ENCODE measurements at regions not wholly inside any gene's neighbourhood (a gene's known extent, or its start where the extent isn't known, plus 50 kb on each side); places are given as distances from the start of the nearest gene placed in this dataset.

GRCh38 chr3:191797271-191797670, 336.3 kb downstream of the PYDC2 start:
- Histone ChIP-seq H3K79me2 (ENCODE audit: insufficient read depth, low read length) (no peaks in the 10 kb centered on the region), H2AFZ (ENCODE audit: insufficient read depth, low read depth, low read length, poor library complexity, severe bottlenecking) (no peak overlapping the region), H3K9ac (ENCODE audit: insufficient read depth, low read length, poor library complexity, severe bottlenecking) (no peak overlapping the region), H3K4me3 (replicated peaks in 1 of 3; ENCODE audit: low read depth in 2 of 3, low read length in 3 of 3) (no peak overlapping the region), H3K4me1 (ENCODE audit: control insufficient read depth in 1 of 2, insufficient read depth in 2 of 2, low read length in 2 of 2) (no peaks in the 10 kb centered on the region), H4K20me1 (ENCODE audit: insufficient read depth, low read length) (no peaks in the 10 kb centered on the region), H3K27me3 (ENCODE audit: control insufficient read depth in 2 of 2, insufficient read depth in 2 of 2, low read length in 2 of 2) (no peaks in the 10 kb centered on the region), H3K9me3 (replicated peaks in 1 of 2; ENCODE audit: control insufficient read depth in 1 of 2, insufficient read depth in 1 of 2, low read length in 2 of 2) (peaks cover 13 to 18% of the 10 kb centered on the region in 2 donors), H3K4me2 (replicated peaks; ENCODE audit: extremely low read depth, low read length, poor library complexity, severe bottlenecking) (no peak overlapping the region), H3K27ac (ENCODE audit: low read depth in 1 of 2, low read length in 2 of 2) (no peak overlapping the region), H3K36me3 (replicated peaks in 1 of 2; ENCODE audit: control insufficient read depth in 1 of 2, insufficient read depth in 2 of 2, low read length in 2 of 2) (no peaks in the 10 kb centered on the region)
- Mint-ChIP-seq H3K27me3 (ENCODE audit: low read depth in 3 of 3) (no peaks in the 10 kb centered on the region), H3K36me3 (no peaks in the 10 kb centered on the region), H3K27ac (no peak overlapping the region), H3K9me3 (peaks cover 2 to 19% (median 6%) of the 10 kb centered on the region in 7 donors), H3K4me3 (no peak overlapping the region), H3K4me1 (no peaks in the 10 kb centered on the region)
- WGBS (ENCODE audit: insufficient coverage), result 100% methylated on average over 1 of the region's 3 CpGs
- DNase-seq, result no peak
- intact Hi-C loops (cut with micrococcal nuclease), result no loop called here
- TF ChIP-seq CTCF (IDR thresholded peaks at IDR 0.05), result no peak

GRCh38 chr3:191802671-191803070, 341.7 kb downstream of the PYDC2 start:
- no CpG with 5 or more reads among the region's 3 CpGs for WGBS (ENCODE audit: insufficient coverage)
- Histone ChIP-seq H3K36me3 (replicated peaks in 1 of 2; ENCODE audit: control insufficient read depth in 1 of 2, insufficient read depth in 2 of 2, low read length in 2 of 2) (no peaks in the 10 kb centered on the region), H3K4me1 (ENCODE audit: control insufficient read depth in 1 of 2, insufficient read depth in 2 of 2, low read length in 2 of 2) (no peaks in the 10 kb centered on the region), H3K4me2 (replicated peaks; ENCODE audit: extremely low read depth, low read length, poor library complexity, severe bottlenecking) (no peak overlapping the region), H4K20me1 (ENCODE audit: insufficient read depth, low read length) (no peaks in the 10 kb centered on the region), H3K9ac (ENCODE audit: insufficient read depth, low read length, poor library complexity, severe bottlenecking) (no peak overlapping the region), H3K79me2 (ENCODE audit: insufficient read depth, low read length) (no peaks in the 10 kb centered on the region), H2AFZ (ENCODE audit: insufficient read depth, low read depth, low read length, poor library complexity, severe bottlenecking) (no peak overlapping the region), H3K27ac (ENCODE audit: low read depth in 1 of 2, low read length in 2 of 2) (no peak overlapping the region), H3K9me3 (replicated peaks in 1 of 2; ENCODE audit: control insufficient read depth in 1 of 2, insufficient read depth in 1 of 2, low read length in 2 of 2) (peaks cover 35 to 46% of the 10 kb centered on the region in 2 donors), H3K4me3 (replicated peaks in 1 of 3; ENCODE audit: low read depth in 2 of 3, low read length in 3 of 3) (no peak overlapping the region), H3K27me3 (ENCODE audit: control insufficient read depth in 2 of 2, insufficient read depth in 2 of 2, low read length in 2 of 2) (no peaks in the 10 kb centered on the region)
- Mint-ChIP-seq H3K4me3 (no peak overlapping the region), H3K4me1 (no peaks in the 10 kb centered on the region), H3K36me3 (no peaks in the 10 kb centered on the region), H3K27me3 (ENCODE audit: low read depth in 3 of 3) (no peaks in the 10 kb centered on the region), H3K9me3 (peaks cover 6 to 43% (median 19%) of the 10 kb centered on the region in 7 donors), H3K27ac (no peak overlapping the region)
- no peak for DNase-seq
- TF ChIP-seq CTCF (IDR thresholded peaks at IDR 0.05), result no peak
- intact Hi-C loops (cut with micrococcal nuclease), result no loop called here

Measured in CD14-positive monocyte (primary cell).